ENCODE measurements at regions not wholly inside any gene's neighbourhood (a gene's known extent, or its start where the extent isn't known, plus 50 kb on each side); places are given as distances from the start of the nearest gene placed in this dataset.

- no peak overlapping the region for H2AFZ ChIP-seq (ENCODE audit: low read length)
- no peak overlapping the region for H3K27ac ChIP-seq (ENCODE audit: low read depth, low read length, poor library complexity, severe bottlenecking)
- no peaks in the 10 kb centered on the region for H3F3A ChIP-seq (ENCODE audit: insufficient read depth, low read length)
- TF ChIP-seq EZH2 (IDR thresholded peaks at IDR 0.05; ENCODE audit: borderline replicate concordance, low read length) (no peak), CTCF (IDR thresholded peaks at IDR 0.05; ENCODE audit: low read length) (no peak)
- no peak overlapping the region for H3K4me2 ChIP-seq (ENCODE audit: low read length)
- H4K20me1 ChIP-seq (ENCODE audit: insufficient read depth, low read length), result no peaks in the 10 kb centered on the region
- H3K9me2 ChIP-seq (ENCODE audit: low read depth, low read length), result no peaks in the 10 kb centered on the region
- H3K27me3 ChIP-seq (ENCODE audit: insufficient read depth, low read length), result no peaks in the 10 kb centered on the region
- no peaks in the 10 kb centered on the region for H3K9me3 ChIP-seq (ENCODE audit: low read length)
- H3K4me3 ChIP-seq (ENCODE audit: low read depth, low read length, poor library complexity, severe bottlenecking), result no peak overlapping the region
- H3K79me2 ChIP-seq (ENCODE audit: insufficient read depth, low read length), result no peaks in the 10 kb centered on the region
- H3K4me1 ChIP-seq (ENCODE audit: insufficient read depth, low read length, severe bottlenecking), result no peaks in the 10 kb centered on the region
- H3K9ac ChIP-seq (ENCODE audit: low read length), result no peak overlapping the region
- no peaks in the 10 kb centered on the region for H3K36me3 ChIP-seq (ENCODE audit: insufficient read depth, low read length)
Measured at GRCh38 chr10:108411894-108412293, 1247.4 kb upstream of the SORCS1 start.

- Histone ChIP-seq H3K9me2 (ENCODE audit: low read depth, low read length) (no peaks in the 10 kb centered on the region), H3K79me2 (ENCODE audit: insufficient read depth, low read length) (no peaks in the 10 kb centered on the region), H4K20me1 (ENCODE audit: insufficient read depth, low read length) (no peaks in the 10 kb centered on the region), H3K4me3 (ENCODE audit: low read depth, low read length, poor library complexity, severe bottlenecking) (no peak overlapping the region), H3K27ac (ENCODE audit: low read depth, low read length, poor library complexity, severe bottlenecking) (no peak overlapping the region), H3K4me1 (ENCODE audit: insufficient read depth, low read length, severe bottlenecking) (no peaks in the 10 kb centered on the region), H3K36me3 (ENCODE audit: insufficient read depth, low read length) (no peaks in the 10 kb centered on the region), H3K4me2 (ENCODE audit: low read length) (no peak overlapping the region), H3K27me3 (ENCODE audit: insufficient read depth, low read length) (no peaks in the 10 kb centered on the region), H3F3A (ENCODE audit: insufficient read depth, low read length) (no peaks in the 10 kb centered on the region), H2AFZ (ENCODE audit: low read length) (no peak overlapping the region), H3K9me3 (ENCODE audit: low read length) (no peaks in the 10 kb centered on the region), H3K9ac (ENCODE audit: low read length) (no peak overlapping the region)
- TF ChIP-seq EZH2 (IDR thresholded peaks at IDR 0.05; ENCODE audit: borderline replicate concordance, low read length) (no peak), CTCF (IDR thresholded peaks at IDR 0.05; ENCODE audit: low read length) (no peak)
Measured at GRCh38 chr10:108411206-108411605, 1246.7 kb upstream of the SORCS1 start.

GRCh38 chr10:108410236-108410635 lies 1245.7 kb upstream of the SORCS1 start:
- no peak for TF ChIP-seq CTCF (IDR thresholded peaks at IDR 0.05; ENCODE audit: low read length)
- no peak for TF ChIP-seq EZH2 (IDR thresholded peaks at IDR 0.05; ENCODE audit: borderline replicate concordance, low read length)
- no peak overlapping the region for H3K4me3 ChIP-seq (ENCODE audit: low read depth, low read length, poor library complexity, severe bottlenecking)

More at GRCh38 chr10:108410236-108410635, 1245.7 kb upstream of the SORCS1 start:
- no peaks in the 10 kb centered on the region for H3K9me3 ChIP-seq (ENCODE audit: low read length)
- no peaks in the 10 kb centered on the region for H3K27me3 ChIP-seq (ENCODE audit: insufficient read depth, low read length)
- no peak overlapping the region for H2AFZ ChIP-seq (ENCODE audit: low read length)
- no peaks in the 10 kb centered on the region for H3K9me2 ChIP-seq (ENCODE audit: low read depth, low read length)
- no peak overlapping the region for H3K9ac ChIP-seq (ENCODE audit: low read length)
- H3F3A ChIP-seq (ENCODE audit: insufficient read depth, low read length), result no peaks in the 10 kb centered on the region
- H3K27ac ChIP-seq (ENCODE audit: low read depth, low read length, poor library complexity, severe bottlenecking), result no peak overlapping the region
- no peaks in the 10 kb centered on the region for H3K4me1 ChIP-seq (ENCODE audit: insufficient read depth, low read length, severe bottlenecking)
- no peaks in the 10 kb centered on the region for H4K20me1 ChIP-seq (ENCODE audit: insufficient read depth, low read length)
- H3K79me2 ChIP-seq (ENCODE audit: insufficient read depth, low read length), result no peaks in the 10 kb centered on the region
- H3K4me2 ChIP-seq (ENCODE audit: low read length), result no peak overlapping the region
- no peaks in the 10 kb centered on the region for H3K36me3 ChIP-seq (ENCODE audit: insufficient read depth, low read length)

All from OCI-LY1 (cell line).